GM19328 (cell line): ENCODE measurements at regions not wholly inside any gene's neighbourhood (a gene's known extent, or its start where the extent isn't known, plus 50 kb on each side); places are given as distances from the start of the nearest gene placed in this dataset.
"Not testable (repeated sequence)": the region's sequence is repeated elsewhere in the genome, so short reads cannot be mapped to it uniquely, and the experiment has no call there.

Experiments
- ATAC-seq: cut with Tn5 transposase; IDR thresholded peaks from one replicate; pipeline ENCODE4 v1.9.1; 2021; ENCODE audit warnings: mild to moderate bottlenecking, moderate library complexity; ENCODE audit not compliant: unreplicated experiment

- no peak for ATAC-seq
These were observed 195.0 kb upstream of the SVIL start for GRCh38 chr10:29829776-29830175.

- no peak for ATAC-seq
These were observed 194.2 kb upstream of the SVIL start for GRCh38 chr10:29828956-29829355.

GRCh38 chr10:29828440-29828894 is 193.7 kb upstream of the SVIL start:
- ATAC-seq: no peak

- ATAC-seq: no peak
These were observed 192.7 kb upstream of the SVIL start for GRCh38 chr10:29827512-29827911.

- no peak for ATAC-seq
These were observed 192.2 kb upstream of the SVIL start for GRCh38 chr10:29826801-29827450.

- ATAC-seq: no peak
These were observed 191.4 kb upstream of the SVIL start for GRCh38 chr10:29826221-29826620.

- no peak for ATAC-seq
These were observed 188.8 kb upstream of the SVIL start for GRCh38 chr10:29823553-29824080.

GRCh38 chr10:29820890-29821461 is 186.2 kb upstream of the SVIL start:
- ATAC-seq: no peak

GRCh38 chr10:29816801-29817558 is 182.2 kb upstream of the SVIL start:
- ATAC-seq: no peak

- no peak for ATAC-seq
These were observed 180.8 kb upstream of the SVIL start for GRCh38 chr10:29815572-29815971.

GRCh38 chr10:29811751-29812427 is 177.1 kb upstream of the SVIL start:
- no peak for ATAC-seq

GRCh38 chr10:29810816-29811215 is 176.0 kb upstream of the SVIL start:
- no peak for ATAC-seq

GRCh38 chr10:29810231-29810630 is 175.5 kb upstream of the SVIL start:
- ATAC-seq: not testable (repeated sequence)

- no peak for ATAC-seq
These were observed 174.6 kb upstream of the SVIL start for GRCh38 chr10:29809383-29809782.

GRCh38 chr10:29807163-29807806 is 172.5 kb upstream of the SVIL start:
- ATAC-seq: no peak

GRCh38 chr10:29806350-29806788 is 171.6 kb upstream of the SVIL start:
- no peak for ATAC-seq

GRCh38 chr10:29805134-29805723 is 170.5 kb upstream of the SVIL start:
- ATAC-seq: no peak

GRCh38 chr10:29804025-29804852 is 169.5 kb upstream of the SVIL start:
- ATAC-seq: no peak

- no peak for ATAC-seq
These were observed 167.4 kb upstream of the SVIL start for GRCh38 chr10:29802171-29802570.
